SK-N-SH (cell line): ENCODE measurements at regions not wholly inside any gene's neighbourhood (a gene's known extent, or its start where the extent isn't known, plus 50 kb on each side); places are given as distances from the start of the nearest gene placed in this dataset.

ENCODE experiments used
- CTCF ChIA-PET: fragments of 300-600, 350-600 bp; formaldehyde crosslinking; extraction: SDS; loops from one replicate; lab custom pipeline; 2021; lab: Yijun Ruan, JAX
- POLR2A ChIA-PET: fragments of 350-600 bp; sonication (Branson Sonifier 250); formaldehyde crosslinking; extraction: SDS; loops from one replicate; lab custom pipeline; 2020; ENCODE audit warnings: antibody characterized with exemption, inconsistent platforms; lab: Yijun Ruan, JAX
- DNase-seq: peaks from one replicate; pipeline ENCODE4 v3.0.0; 2012
- H2AFZ ChIP-seq: fragments of 200-600 bp; sonication (generic); 2 replicates; pipeline ENCODE4 v1.8.1; 2016; ENCODE audit warnings: antibody characterized with exemption, mild to moderate bottlenecking, low read depth
- H3F3A ChIP-seq: fragments of 200-600 bp; sonication (generic); replicated peaks from 2 replicates; pipeline ENCODE3; 2016; ENCODE audit warnings: antibody characterized with exemption, mild to moderate bottlenecking; ENCODE audit not compliant: insufficient read depth
- H3K27ac ChIP-seq, 2 experiments: fragments of 200-500 bp in 1 of 2; fragments of 200-600 bp in 1 of 2; sonication (Bioruptor generic) in 1 of 2; sonication (generic), shearing (Covaris generic) in 1 of 2; 2 replicates each; pipeline versions ENCODE4 v1.5.1 to v1.6.1; 2014 to 2016; ENCODE audit warnings: low read depth in 2 of 2, inconsistent platforms in 1 of 2, low read length in 1 of 2, mild to moderate bottlenecking in 1 of 2, mixed read lengths in 1 of 2
- H3K27me3 ChIP-seq: fragments of 200-600 bp; sonication (generic), shearing (Covaris generic); 2 replicates; pipeline ENCODE4 v1.6.1; 2016; ENCODE audit warnings: mixed run types; ENCODE audit not compliant: insufficient read depth
- H3K36me3 ChIP-seq, 2 experiments: fragments of 200-500 bp in 1 of 2; fragments of 200-600 bp in 1 of 2; sonication (Bioruptor generic) in 1 of 2; sonication (generic) in 1 of 2; replicated peaks in 1 of 2; 2 replicates each; pipeline versions ENCODE3 to v1.5.1; 2014 to 2016; ENCODE audit warnings: low read length in 1 of 2, mild to moderate bottlenecking in 1 of 2; ENCODE audit not compliant: insufficient read depth in 2 of 2, control insufficient read depth in 1 of 2
- H3K4me1 ChIP-seq, 2 experiments: fragments of 200-500 bp in 1 of 2; fragments of 200-600 bp in 1 of 2; sonication (Bioruptor generic) in 1 of 2; sonication (generic), shearing (Covaris generic) in 1 of 2; 2 replicates each; pipeline versions ENCODE4 v1.5.1 to v1.6.1; 2014 to 2016; ENCODE audit warnings: low read depth in 1 of 2, low read length in 1 of 2, mixed run types in 1 of 2; ENCODE audit not compliant: insufficient read depth in 2 of 2, control insufficient read depth in 1 of 2
- H3K4me2 ChIP-seq: fragments of 200-600 bp; sonication (generic), shearing (Covaris generic); 2 replicates; pipeline ENCODE4 v1.6.1; 2017; ENCODE audit warnings: mixed run types
- H3K4me3 ChIP-seq, 2 experiments: fragments of 200-500 bp in 1 of 2; fragments of 200-600 bp in 1 of 2; sonication (Bioruptor generic) in 1 of 2; sonication (generic), shearing (Covaris generic) in 1 of 2; 2 replicates each; pipeline versions ENCODE4 v1.5.1 to v1.8.1; 2014 to 2016; ENCODE audit warnings: low read depth in 2 of 2, inconsistent platforms in 1 of 2, low read length in 1 of 2, mild to moderate bottlenecking in 1 of 2, mixed read lengths in 1 of 2, moderate library complexity in 1 of 2
- H3K79me2 ChIP-seq: fragments of 200-600 bp; sonication (generic); 2 replicates; pipeline ENCODE4 v1.8.1; 2017; ENCODE audit warnings: mild to moderate bottlenecking; ENCODE audit not compliant: insufficient read depth
- H3K9ac ChIP-seq: fragments of 200-600 bp; sonication (generic); 2 replicates; pipeline ENCODE4 v1.6.1; 2017; ENCODE audit warnings: mixed run types
- H3K9me2 ChIP-seq: fragments of 200-600 bp; sonication (generic); 2 replicates; pipeline ENCODE4 v1.6.1; 2017; ENCODE audit warnings: mixed run types
- H3K9me3 ChIP-seq: fragments of 200-600 bp; sonication (generic); 2 replicates; pipeline ENCODE4 v1.6.1; 2017; ENCODE audit warnings: mixed run types, mild to moderate bottlenecking, moderate library complexity
- H4K20me1 ChIP-seq: fragments of 200-600 bp; sonication (generic); 2 replicates; pipeline ENCODE4 v1.6.1; 2017; ENCODE audit warnings: mild to moderate bottlenecking, mixed run types; ENCODE audit not compliant: insufficient read depth
- CTCF ChIP-seq: fragments of 200-600 bp; sonication (generic); IDR thresholded peaks from 2 replicates; pipeline ENCODE4 v1.6.1; 2017; ENCODE audit warnings: antibody characterized with exemption, mild to moderate bottlenecking, moderate library complexity
- ELF1 ChIP-seq: IDR thresholded peaks from 2 replicates; pipeline ENCODE4 v1.4.0; 2012
- EP300 ChIP-seq, 2 experiments: IDR thresholded peaks; 2 replicates each; pipeline versions ENCODE4 v1.4.0 to v1.6.1; 2012; ENCODE audit warnings: borderline replicate concordance in 1 of 2, low read depth in 1 of 2, low read length in 1 of 2
- FOSL2 ChIP-seq: IDR thresholded peaks from 2 replicates; pipeline ENCODE4 v1.4.0; 2012; ENCODE audit warnings: low read depth, mild to moderate bottlenecking, moderate library complexity, borderline replicate concordance
- FOXJ3 ChIP-seq: sonication (generic); formaldehyde crosslinking; IDR thresholded peaks from 2 replicates; pipeline ENCODE4 v1.5.1; 2020; ENCODE audit warnings: mild to moderate bottlenecking, missing genetic modification reagents
- FOXM1 ChIP-seq: IDR thresholded peaks from 2 replicates; pipeline ENCODE4 v1.4.0; 2012; ENCODE audit warnings: low read depth, mild to moderate bottlenecking
- GABPA ChIP-seq: IDR thresholded peaks from 2 replicates; pipeline ENCODE4 v1.4.0; 2012; ENCODE audit warnings: low read depth, mild to moderate bottlenecking
- JUND ChIP-seq: IDR thresholded peaks from 2 replicates; pipeline ENCODE4 v1.4.0; 2012
- POLR2AphosphoS5 ChIP-seq: IDR thresholded peaks from 2 replicates; pipeline ENCODE4 v1.6.1; 2012; ENCODE audit warnings: low read depth, low read length
- RAD21 ChIP-seq: IDR thresholded peaks from 2 replicates; pipeline ENCODE4 v1.6.1; 2012; ENCODE audit warnings: mild to moderate bottlenecking, low read length
- RCOR1 ChIP-seq: fragments of 150-350 bp; IDR thresholded peaks from 2 replicates; pipeline ENCODE4 v1.6.1; 2017; ENCODE audit warnings: antibody characterized with exemption, low read length
- REST ChIP-seq: IDR thresholded peaks from 2 replicates; pipeline ENCODE4 v1.6.1; 2012; ENCODE audit warnings: mild to moderate bottlenecking, low read depth, low read length, moderate library complexity
- SIN3A ChIP-seq: IDR thresholded peaks from 2 replicates; pipeline ENCODE4 v1.6.1; 2012; ENCODE audit warnings: low read depth, mild to moderate bottlenecking, low read length, moderate library complexity, borderline replicate concordance
- TAF1 ChIP-seq: IDR thresholded peaks from 2 replicates; pipeline ENCODE4 v1.6.1; 2012; ENCODE audit warnings: low read depth, mild to moderate bottlenecking, low read length, moderate library complexity, borderline replicate concordance
- WGBS: methylation state at CpG from one replicate; pipeline ENCODE4 v1.1.6; 2017; ENCODE audit warnings: low lambda C conversion rate; 5-methylcytosine and 5-hydroxymethylcytosine counted together

- TF ChIP-seq POLR2AphosphoS5: no peak
- TF ChIP-seq GABPA: no peak
- no peak for TF ChIP-seq FOSL2
- TF ChIP-seq ELF1: no peak
- no peak for TF ChIP-seq FOXJ3 (CRISPR knock-in tag)
- TF ChIP-seq REST: no peak
- ChIA-PET CTCF (interaction anchor here (0.5 to 4.1 kb wide), 35 partner anchors 9 to 965 kb away, joined by 3 to 45 read pairs (median 4); no protein-coding TSS in a partner anchor), POLR2A (no interaction called here)
- 11% methylated on average over 6 of the region's 6 CpGs for WGBS
- Histone ChIP-seq H3K4me1 (no peaks in the 10 kb centered on the region), H3K4me2 (no peak overlapping the region), H3K36me3 (no peaks in the 10 kb centered on the region), H2AFZ (no peak overlapping the region), H3K9me2 (no peaks in the 10 kb centered on the region), H3K27me3 (peaks cover 13% of the 10 kb centered on the region; the same call in 1 of the 2 replicates), H3F3A (no peaks in the 10 kb centered on the region), H3K9me3 (no peaks in the 10 kb centered on the region), H3K4me3 (no peak overlapping the region), H3K27ac (no peak overlapping the region), H3K9ac (no peak overlapping the region), H4K20me1 (no peaks in the 10 kb centered on the region), H3K79me2 (no peaks in the 10 kb centered on the region)
- DNase-seq: no peak
Observed at GRCh38 chr20:21614980-21615379, 90.5 kb upstream of the PAX1 start.

- Histone ChIP-seq H3K4me1 (no peaks in the 10 kb centered on the region; a peak in 1 of 4 replicates), H3K79me2 (no peaks in the 10 kb centered on the region), H3K9me3 (no peaks in the 10 kb centered on the region), H3F3A (no peaks in the 10 kb centered on the region), H3K27ac (no peak overlapping the region), H2AFZ (no peak overlapping the region), H3K9me2 (no peaks in the 10 kb centered on the region), H4K20me1 (no peaks in the 10 kb centered on the region), H3K36me3 (no peaks in the 10 kb centered on the region), H3K4me2 (no peak overlapping the region), H3K9ac (no peak overlapping the region), H3K4me3 (no peak overlapping the region), H3K27me3 (peaks cover 13% of the 10 kb centered on the region; the same call in 1 of the 2 replicates)
- CTCF ChIA-PET: interaction anchor here (0.6 to 4.1 kb wide), 4 partner anchors 378 to 776 kb away, joined by 3 to 45 read pairs (median 3); no protein-coding TSS in a partner anchor
- POLR2A ChIA-PET: no interaction called here
- TF ChIP-seq CTCF (no peak), JUND (no peak), TAF1 (no peak), FOXM1 (no peak), RCOR1 (no peak), EP300 (IDR thresholded peaks at IDR 0.05; ENCODE audit: borderline replicate concordance in 1 of 2, low read depth in 1 of 2, low read length in 1 of 2) (no peak), SIN3A (no peak), RAD21 (no peak), ELF1 (no peak)
- 8% methylated on average over 6 of the region's 6 CpGs for WGBS
- no peak for DNase-seq
Observed at GRCh38 chr20:21613512-21613911, 92.0 kb upstream of the PAX1 start.
